MG63 (cell line): ENCODE measurements at regions not wholly inside any gene's neighbourhood (a gene's known extent, or its start where the extent isn't known, plus 50 kb on each side); places are given as distances from the start of the nearest gene placed in this dataset.

Experiments
- DNase-seq: peaks from one replicate; pipeline ENCODE4 v3.0.0-alpha.2; 2020
- H3K27me3 ChIP-seq: fragments of 250-450 bp; sonication (Bioruptor Pico); 2 replicates; pipeline ENCODE4 v1.5.1; 2020; ENCODE audit warnings: mild to moderate bottlenecking, moderate library complexity
- H3K36me3 ChIP-seq: fragments of 250-450 bp; sonication (Bioruptor Pico); 2 replicates; pipeline ENCODE4 v1.5.1; 2020; ENCODE audit warnings: mild to moderate bottlenecking, moderate library complexity
- H3K4me3 ChIP-seq: fragments of 250-450 bp; sonication (Bioruptor Pico); 2 replicates; pipeline ENCODE4 v1.5.1; 2020; ENCODE audit warnings: mild to moderate bottlenecking, moderate library complexity
- H3K9me3 ChIP-seq: fragments of 250-450 bp; sonication (Bioruptor Pico); 2 replicates; pipeline ENCODE4 v1.5.1; 2020; ENCODE audit warnings: mild to moderate bottlenecking, moderate library complexity

DNA sequence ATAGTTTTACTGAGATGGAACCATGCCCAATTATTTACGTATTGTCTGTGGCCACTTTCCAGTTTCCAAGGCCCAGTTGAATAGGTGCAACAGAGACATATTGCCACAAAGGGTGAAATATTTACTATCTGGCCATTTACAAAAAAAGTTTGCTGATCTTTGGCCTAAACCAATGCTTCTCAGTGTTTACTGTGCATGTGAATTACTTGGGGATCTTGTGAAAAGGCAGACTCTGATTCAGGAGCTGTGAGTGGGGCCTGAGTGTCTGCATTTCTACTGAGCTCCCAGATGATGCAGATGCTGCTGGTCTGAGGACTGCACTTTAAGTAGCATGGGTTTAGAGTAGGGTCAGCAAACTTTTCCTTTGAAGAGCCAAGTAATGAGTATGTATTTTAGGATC is 94.1 kb upstream of the PDE5A start:
- no peak for DNase-seq
- no peak overlapping the region for H3K4me3 ChIP-seq
- H3K27me3 ChIP-seq: no peaks in the 10 kb centered on the region
- H3K9me3 ChIP-seq: peaks cover 9% of the 10 kb centered on the region
- H3K36me3 ChIP-seq: no peaks in the 10 kb centered on the region; the same call in 1 of the 2 replicates

- no peaks in the 10 kb centered on the region for H3K27me3 ChIP-seq
- no peaks in the 10 kb centered on the region for H3K36me3 ChIP-seq
- peaks cover 7% of the 10 kb centered on the region for H3K9me3 ChIP-seq
- no peak for DNase-seq
- H3K4me3 ChIP-seq: no peak overlapping the region
Observed at GRCh38 chr4:119721878-119722277, 93.3 kb upstream of the PDE5A start.

DNA sequence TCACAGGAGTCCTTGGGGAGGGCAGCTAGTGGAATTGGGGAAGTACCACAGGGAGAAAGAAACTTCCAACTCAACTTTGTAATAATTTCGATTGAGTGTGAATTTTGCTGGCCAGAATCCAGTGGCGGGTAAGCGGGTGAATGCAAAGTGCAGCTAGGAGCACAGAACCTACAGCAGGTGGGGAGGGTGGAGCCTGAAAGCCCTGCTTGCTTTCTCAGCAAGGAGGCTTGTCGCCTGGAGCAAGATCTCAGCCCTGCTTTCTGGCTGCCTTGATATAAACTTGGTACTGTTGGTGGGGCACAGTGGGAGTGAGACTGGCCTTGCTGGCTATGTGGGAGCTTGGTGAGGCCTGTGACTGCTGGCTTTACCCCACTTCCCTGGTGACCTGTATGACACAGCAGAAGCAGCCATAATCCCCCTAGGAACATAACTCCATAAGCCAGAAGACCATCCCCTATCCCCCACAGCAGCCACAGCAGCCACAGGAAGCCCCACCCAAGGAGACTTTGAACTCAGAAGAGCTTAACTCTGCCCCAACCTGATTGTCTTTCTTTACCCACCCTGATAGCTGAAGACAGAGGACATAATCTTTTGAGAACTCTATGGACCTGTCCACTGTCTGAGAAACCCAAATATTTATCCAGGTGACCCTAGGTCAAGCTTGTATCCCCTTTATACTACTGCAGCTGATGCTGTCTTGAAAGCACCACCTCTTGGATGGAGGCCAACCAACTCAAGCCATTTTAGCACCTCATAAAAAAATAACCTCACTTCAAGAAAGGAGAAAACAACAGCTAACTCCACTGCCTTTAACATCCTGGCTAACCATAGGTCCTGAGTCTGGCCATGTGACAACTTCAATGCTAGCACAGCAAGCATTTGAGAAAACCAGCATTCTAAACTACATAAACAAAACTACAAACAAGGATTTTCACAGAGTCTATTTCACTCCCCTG is 87.2 kb upstream of the PDE5A start:
- no peak for DNase-seq

GRCh38 chr4:119709418-119709817 is 80.8 kb upstream of the PDE5A start:
- no peak overlapping the region for H3K4me3 ChIP-seq

More for the DNA sequence above, 87.2 kb upstream of the PDE5A start:
- Histone ChIP-seq H3K36me3 (no peaks in the 10 kb centered on the region), H3K4me3 (no peak overlapping the region), H3K27me3 (no peaks in the 10 kb centered on the region), H3K9me3 (peaks cover 7% of the 10 kb centered on the region)

DNA sequence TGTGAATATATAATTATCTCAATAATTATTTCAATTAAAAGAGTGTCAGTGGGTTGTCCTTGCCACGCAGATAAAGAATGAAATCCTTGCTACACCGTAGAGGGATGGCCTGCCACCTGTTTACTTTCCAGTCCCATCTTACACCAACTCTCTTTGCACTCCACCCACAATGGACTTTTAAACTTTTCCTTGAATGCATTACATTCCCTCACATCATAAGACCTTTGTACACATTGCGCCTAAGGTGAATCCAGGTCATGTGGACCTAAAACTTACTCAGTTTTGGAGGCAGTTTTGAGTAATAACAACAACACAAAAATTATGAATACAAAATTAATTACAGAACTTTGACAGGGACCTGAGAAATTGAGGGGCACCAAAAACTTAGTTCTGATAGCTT is 78.7 kb upstream of the PDE5A start:
- Histone ChIP-seq H3K27me3 (no peaks in the 10 kb centered on the region), H3K4me3 (no peak overlapping the region), H3K36me3 (no peaks in the 10 kb centered on the region), H3K9me3 (no peaks in the 10 kb centered on the region)
- no peak for DNase-seq

More at GRCh38 chr4:119709418-119709817, 80.8 kb upstream of the PDE5A start:
- no peak for DNase-seq
- Histone ChIP-seq H3K27me3 (no peaks in the 10 kb centered on the region), H3K9me3 (no peaks in the 10 kb centered on the region), H3K36me3 (no peaks in the 10 kb centered on the region)

DNA sequence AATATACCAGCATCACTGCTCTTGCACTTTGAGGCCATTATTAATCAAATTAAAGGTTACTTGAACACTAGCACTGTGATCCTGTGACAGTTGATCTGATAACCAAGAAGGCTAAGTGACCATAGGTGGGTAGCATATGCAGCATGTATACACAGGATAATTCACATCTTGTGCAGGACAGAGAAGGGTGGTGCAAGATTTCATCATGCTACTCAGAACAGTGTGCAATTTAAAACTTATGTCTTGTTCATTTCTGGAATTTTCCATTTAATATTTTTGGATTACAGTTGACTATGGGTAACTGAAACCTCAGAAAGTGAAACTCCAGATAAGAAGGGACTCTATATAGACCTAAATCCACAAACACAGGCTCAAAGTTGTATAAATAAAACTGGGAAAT is 78.2 kb upstream of the PDE5A start:
- Histone ChIP-seq H3K9me3 (no peaks in the 10 kb centered on the region), H3K4me3 (no peak overlapping the region), H3K36me3 (no peaks in the 10 kb centered on the region), H3K27me3 (no peaks in the 10 kb centered on the region)
- DNase-seq: no peak

GRCh38 chr4:119697887-119698393 is 69.3 kb upstream of the PDE5A start:
- Histone ChIP-seq H3K9me3 (no peaks in the 10 kb centered on the region; the same call in 1 of the 2 replicates), H3K36me3 (no peaks in the 10 kb centered on the region), H3K27me3 (no peaks in the 10 kb centered on the region), H3K4me3 (no peak overlapping the region)
- no peak for DNase-seq

- Histone ChIP-seq H3K27me3 (no peaks in the 10 kb centered on the region), H3K4me3 (no peak overlapping the region), H3K9me3 (no peaks in the 10 kb centered on the region; the same call in 1 of the 2 replicates), H3K36me3 (no peaks in the 10 kb centered on the region)
- no peak for DNase-seq
Observed at GRCh38 chr4:119696963-119697362, 68.4 kb upstream of the PDE5A start.

DNA sequence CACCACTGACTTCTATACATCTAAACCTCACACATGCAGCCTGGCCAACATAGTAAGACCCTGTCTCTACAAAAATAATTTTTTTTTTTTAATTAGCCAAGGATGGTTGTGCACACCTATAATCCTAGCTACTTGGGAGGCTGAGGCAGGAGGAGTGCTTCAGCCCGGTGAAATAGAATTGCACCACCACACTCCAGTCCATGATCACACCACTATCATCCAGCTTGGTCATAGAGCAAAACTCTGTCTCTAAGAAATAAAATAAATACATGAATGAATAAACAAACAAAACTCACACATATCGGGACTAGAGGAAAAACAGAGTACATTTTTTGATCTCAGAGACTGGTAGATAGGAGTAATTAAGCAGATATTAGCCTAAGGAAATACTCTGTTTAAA is 66.6 kb upstream of the PDE5A start:
- H3K9me3 ChIP-seq: peaks cover 6% of the 10 kb centered on the region; the same call in 1 of the 2 replicates
- no peaks in the 10 kb centered on the region for H3K36me3 ChIP-seq
- H3K4me3 ChIP-seq: no peak overlapping the region
- DNase-seq: no peak
- no peaks in the 10 kb centered on the region for H3K27me3 ChIP-seq

- H3K4me3 ChIP-seq: no peak overlapping the region
- no peak for DNase-seq
- 0 out of 2 replicates have a peak, but pooled peaks cover 6% of the 10 kb centered on the region for H3K9me3 ChIP-seq
- no peaks in the 10 kb centered on the region for H3K36me3 ChIP-seq
- no peaks in the 10 kb centered on the region for H3K27me3 ChIP-seq
Observed at GRCh38 chr4:119693126-119693525, 64.5 kb upstream of the PDE5A start.

DNA sequence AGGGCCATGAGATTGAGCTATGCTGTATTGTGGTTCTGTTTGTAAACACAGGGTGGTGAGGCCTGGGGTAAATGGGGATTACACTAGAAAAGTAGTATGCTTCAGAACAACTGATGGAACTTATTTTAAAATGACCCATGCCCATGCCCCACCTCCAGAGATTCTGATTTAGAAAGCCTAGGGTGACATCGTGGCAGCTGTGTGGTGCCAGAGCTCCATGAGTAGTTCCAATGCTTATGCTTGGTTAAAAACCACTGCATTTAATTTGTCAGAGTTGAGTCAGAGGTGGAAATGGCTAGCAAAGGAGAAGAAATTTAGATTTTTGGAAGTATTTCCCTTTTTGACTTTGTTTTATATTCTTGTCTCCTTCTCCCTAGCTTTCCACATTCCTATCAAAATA is 63.4 kb upstream of the PDE5A start:
- Histone ChIP-seq H3K4me3 (no peak overlapping the region), H3K9me3 (0 out of 2 replicates have a peak, but pooled peaks cover 6% of the 10 kb centered on the region), H3K27me3 (no peaks in the 10 kb centered on the region), H3K36me3 (no peaks in the 10 kb centered on the region)
- DNase-seq: peak; percentile 52

- H3K27me3 ChIP-seq: no peaks in the 10 kb centered on the region
- H3K9me3 ChIP-seq: 0 out of 2 replicates have a peak, but pooled peaks cover 6% of the 10 kb centered on the region
- H3K4me3 ChIP-seq: no peak overlapping the region
- no peak for DNase-seq
- no peaks in the 10 kb centered on the region for H3K36me3 ChIP-seq
Observed at GRCh38 chr4:119690871-119691270, 62.3 kb upstream of the PDE5A start.

DNA sequence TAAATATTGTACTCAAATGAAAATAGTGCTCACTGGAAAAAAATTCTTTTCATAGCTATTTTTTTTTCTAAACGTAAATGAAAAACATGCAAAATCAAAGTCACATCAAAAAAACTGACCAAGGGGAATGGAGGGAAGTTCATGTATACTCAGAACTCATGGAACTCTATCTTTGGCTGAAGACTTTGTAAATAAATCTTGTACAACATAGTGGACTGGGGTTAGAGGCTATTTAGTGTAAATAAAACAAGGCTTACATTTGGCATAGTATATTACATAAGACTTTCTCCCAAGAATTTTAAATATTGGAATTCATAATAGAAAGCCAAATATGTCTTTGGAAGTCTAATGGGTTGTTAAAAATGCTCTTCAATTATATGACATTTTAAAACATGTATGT is 59.8 kb upstream of the PDE5A start:
- no peak for DNase-seq
- H3K9me3 ChIP-seq: 0 out of 2 replicates have a peak, but pooled peaks cover 6% of the 10 kb centered on the region
- no peaks in the 10 kb centered on the region for H3K27me3 ChIP-seq
- no peaks in the 10 kb centered on the region for H3K36me3 ChIP-seq
- no peak overlapping the region for H3K4me3 ChIP-seq

DNA sequence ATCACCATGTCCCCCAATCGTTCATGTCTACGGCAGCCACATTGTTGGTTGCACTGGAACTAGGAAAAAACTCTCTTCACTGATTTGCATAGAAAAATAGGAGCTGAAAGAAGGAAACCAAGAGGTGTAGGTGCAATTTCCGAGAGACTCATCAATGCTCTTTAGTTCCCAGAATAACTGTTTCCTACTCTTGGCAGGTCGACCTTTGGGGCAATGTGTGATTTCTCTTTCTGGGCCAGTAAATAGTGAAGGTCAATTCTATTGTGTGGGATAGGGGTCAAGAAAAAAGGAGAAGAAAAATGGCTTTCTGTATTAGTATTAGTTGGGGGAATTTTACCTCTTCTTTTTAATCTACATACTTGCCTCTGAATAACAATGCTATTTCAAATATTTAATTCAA is 55.9 kb upstream of the PDE5A start:
- H3K4me3 ChIP-seq: no peak overlapping the region
- no peaks in the 10 kb centered on the region for H3K9me3 ChIP-seq
- H3K36me3 ChIP-seq: no peaks in the 10 kb centered on the region
- no peaks in the 10 kb centered on the region for H3K27me3 ChIP-seq
- no peak for DNase-seq

- Histone ChIP-seq H3K27me3 (no peaks in the 10 kb centered on the region), H3K36me3 (no peaks in the 10 kb centered on the region), H3K9me3 (no peaks in the 10 kb centered on the region), H3K4me3 (no peak overlapping the region)
- no peak for DNase-seq
Observed at GRCh38 chr4:119683518-119683917, 54.9 kb upstream of the PDE5A start.

GRCh38 chr4:119682099-119682498 is 53.5 kb upstream of the PDE5A start:
- H3K4me3 ChIP-seq: no peak overlapping the region
- no peaks in the 10 kb centered on the region for H3K9me3 ChIP-seq
- no peak for DNase-seq
- H3K36me3 ChIP-seq: no peaks in the 10 kb centered on the region
- no peaks in the 10 kb centered on the region for H3K27me3 ChIP-seq

DNA sequence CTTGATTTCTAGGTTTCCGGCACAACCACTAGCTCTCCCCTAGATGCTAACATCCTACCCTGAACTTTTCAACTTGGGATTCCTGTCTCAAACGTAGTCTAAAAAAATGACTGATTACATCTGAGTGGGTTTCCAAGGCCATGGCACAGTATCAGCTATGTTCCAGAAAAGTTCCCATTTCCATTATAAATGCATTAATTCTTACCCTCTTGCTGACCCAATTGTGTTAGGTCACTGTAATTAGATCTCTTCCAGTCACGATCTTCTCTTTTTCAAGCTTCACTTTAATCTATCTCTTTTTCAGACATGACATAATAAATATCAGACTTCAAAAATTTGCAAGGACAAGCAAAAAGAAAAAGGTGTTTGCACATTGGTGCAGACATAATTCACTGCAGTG is 50.6 kb upstream of the PDE5A start:
- Histone ChIP-seq H3K9me3 (no peaks in the 10 kb centered on the region), H3K27me3 (no peaks in the 10 kb centered on the region), H3K36me3 (no peaks in the 10 kb centered on the region), H3K4me3 (no peak overlapping the region)
- DNase-seq: no peak

DNA sequence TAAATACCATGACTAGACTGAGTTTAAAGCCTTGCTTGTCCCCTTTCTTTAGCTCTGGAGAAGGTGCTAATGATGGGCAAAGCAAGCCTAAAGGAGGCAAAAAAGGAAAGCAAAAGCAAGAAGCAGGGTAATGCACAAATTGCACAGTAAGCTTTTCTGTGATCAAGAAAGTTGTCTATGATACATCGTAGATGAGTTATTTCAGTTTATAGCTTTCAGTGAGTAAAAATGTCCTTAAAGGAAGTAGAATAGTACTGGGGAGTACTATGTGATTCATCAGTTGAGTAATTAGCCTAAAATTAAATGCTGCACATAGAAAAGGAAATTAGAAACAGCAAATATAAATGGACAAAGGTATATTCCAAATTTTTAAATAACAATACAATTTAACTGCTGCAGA is 50.2 kb upstream of the PDE5A start:
- DNase-seq: no peak
- H3K27me3 ChIP-seq: no peaks in the 10 kb centered on the region
- H3K9me3 ChIP-seq: no peaks in the 10 kb centered on the region
- H3K4me3 ChIP-seq: no peak overlapping the region
- H3K36me3 ChIP-seq: no peaks in the 10 kb centered on the region
